C4-2B (cell line): ENCODE measurements at regions not wholly inside any gene's neighbourhood (a gene's known extent, or its start where the extent isn't known, plus 50 kb on each side); places are given as distances from the start of the nearest gene placed in this dataset.

ENCODE experiments used
- ZFX ChIP-seq: fragments of 450-650 bp; IDR thresholded peaks from 2 replicates; pipeline ENCODE4 v1.6.1; 2017
- TF ChIP-seq, protein P1 (sequence below): fragments of 450-650 bp; conservative IDR thresholded peaks from 2 replicates; pipeline ENCODE4 v1.5.1; 2017; ENCODE audit warnings: mild to moderate bottlenecking

DNA sequence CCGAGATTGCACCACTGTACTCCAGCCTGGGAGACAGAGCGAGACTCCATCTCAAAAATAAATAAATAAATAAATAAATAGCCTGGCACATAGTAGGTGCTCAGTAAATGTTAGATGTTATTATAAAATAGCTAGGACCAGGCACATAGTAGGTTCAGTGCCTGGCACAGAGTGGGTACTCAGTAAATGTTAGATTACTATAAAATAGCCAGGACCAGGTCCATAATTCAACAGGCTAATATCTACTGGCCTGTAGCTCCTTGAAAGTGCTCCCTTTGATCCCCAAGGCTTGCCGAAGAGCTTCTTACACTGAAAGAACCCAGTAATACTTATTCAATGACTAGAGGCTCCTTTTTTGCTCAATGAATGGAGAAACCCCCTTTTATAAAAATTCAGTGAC, 215.1 kb upstream of the ZNF217 start:
- TF ChIP-seq, protein P1, sequence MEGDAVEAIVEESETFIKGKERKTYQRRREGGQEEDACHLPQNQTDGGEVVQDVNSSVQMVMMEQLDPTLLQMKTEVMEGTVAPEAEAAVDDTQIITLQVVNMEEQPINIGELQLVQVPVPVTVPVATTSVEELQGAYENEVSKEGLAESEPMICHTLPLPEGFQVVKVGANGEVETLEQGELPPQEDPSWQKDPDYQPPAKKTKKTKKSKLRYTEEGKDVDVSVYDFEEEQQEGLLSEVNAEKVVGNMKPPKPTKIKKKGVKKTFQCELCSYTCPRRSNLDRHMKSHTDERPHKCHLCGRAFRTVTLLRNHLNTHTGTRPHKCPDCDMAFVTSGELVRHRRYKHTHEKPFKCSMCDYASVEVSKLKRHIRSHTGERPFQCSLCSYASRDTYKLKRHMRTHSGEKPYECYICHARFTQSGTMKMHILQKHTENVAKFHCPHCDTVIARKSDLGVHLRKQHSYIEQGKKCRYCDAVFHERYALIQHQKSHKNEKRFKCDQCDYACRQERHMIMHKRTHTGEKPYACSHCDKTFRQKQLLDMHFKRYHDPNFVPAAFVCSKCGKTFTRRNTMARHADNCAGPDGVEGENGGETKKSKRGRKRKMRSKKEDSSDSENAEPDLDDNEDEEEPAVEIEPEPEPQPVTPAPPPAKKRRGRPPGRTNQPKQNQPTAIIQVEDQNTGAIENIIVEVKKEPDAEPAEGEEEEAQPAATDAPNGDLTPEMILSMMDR, result no peak
- TF ChIP-seq ZFX, result no peak
